ENCODE measurements at regions not wholly inside any gene's neighbourhood (a gene's known extent, or its start where the extent isn't known, plus 50 kb on each side); places are given as distances from the start of the nearest gene placed in this dataset.

- Histone ChIP-seq H3K9ac (ENCODE audit: low read length in 2 of 2) (no peak overlapping the region), H3K27me3 (ENCODE audit: control insufficient read depth in 1 of 2, insufficient read depth in 2 of 2, low read length in 2 of 2) (peaks cover 0 to 4% of the 10 kb centered on the region in 2 donors), H3K27ac (ENCODE audit: low read length) (no peak overlapping the region), H3K9me3 (ENCODE audit: control insufficient read depth in 2 of 2, low read length in 2 of 2) (no peaks in the 10 kb centered on the region), H3K4me3 (ENCODE audit: low read length in 2 of 2) (no peak overlapping the region), H3K4me1 (ENCODE audit: control insufficient read depth, insufficient read depth, low read length) (no peaks in the 10 kb centered on the region), H3K36me3 (ENCODE audit: control insufficient read depth in 2 of 2, insufficient read depth in 2 of 2, low read length in 2 of 2) (no peaks in the 10 kb centered on the region)
These were observed 136.2 kb upstream of the RET start for GRCh38 chr10:42940487-42941294.

- no peaks in the 10 kb centered on the region for H3K9me3 ChIP-seq (ENCODE audit: control insufficient read depth in 2 of 2, low read length in 2 of 2)
- no peak overlapping the region for H3K4me3 ChIP-seq (ENCODE audit: low read length in 2 of 2)
- H3K36me3 ChIP-seq (ENCODE audit: control insufficient read depth in 2 of 2, insufficient read depth in 2 of 2, low read length in 2 of 2), result no peaks in the 10 kb centered on the region
- no peak overlapping the region for H3K9ac ChIP-seq (ENCODE audit: low read length in 2 of 2)
- no peak overlapping the region for H3K27ac ChIP-seq (ENCODE audit: low read length)
- H3K27me3 ChIP-seq (ENCODE audit: control insufficient read depth in 1 of 2, insufficient read depth in 2 of 2, low read length in 2 of 2), result peaks cover 0 to 4% of the 10 kb centered on the region in 2 donors
- H3K4me1 ChIP-seq (ENCODE audit: control insufficient read depth, insufficient read depth, low read length), result no peaks in the 10 kb centered on the region
These were observed 135.6 kb upstream of the RET start for GRCh38 chr10:42941295-42941644.

- H3K9me3 ChIP-seq (ENCODE audit: control insufficient read depth in 2 of 2, low read length in 2 of 2), result no peaks in the 10 kb centered on the region
These were observed 135.1 kb upstream of the RET start for GRCh38 chr10:42941790-42942189.

GRCh38 chr10:42942279-42942950 lies 134.5 kb upstream of the RET start:
- Histone ChIP-seq H3K27me3 (ENCODE audit: control insufficient read depth in 1 of 2, insufficient read depth in 2 of 2, low read length in 2 of 2) (peaks cover 0 to 4% of the 10 kb centered on the region in 2 donors), H3K36me3 (ENCODE audit: control insufficient read depth in 2 of 2, insufficient read depth in 2 of 2, low read length in 2 of 2) (no peaks in the 10 kb centered on the region), H3K4me1 (ENCODE audit: control insufficient read depth, insufficient read depth, low read length) (no peaks in the 10 kb centered on the region), H3K9me3 (ENCODE audit: control insufficient read depth in 2 of 2, low read length in 2 of 2) (no peaks in the 10 kb centered on the region), H3K4me3 (ENCODE audit: low read length in 2 of 2) (no peak overlapping the region), H3K9ac (ENCODE audit: low read length in 2 of 2) (no peak overlapping the region), H3K27ac (ENCODE audit: low read length) (no peak overlapping the region)

More at GRCh38 chr10:42941790-42942189, 135.1 kb upstream of the RET start:
- Histone ChIP-seq H3K9ac (ENCODE audit: low read length in 2 of 2) (no peak overlapping the region), H3K4me1 (ENCODE audit: control insufficient read depth, insufficient read depth, low read length) (no peaks in the 10 kb centered on the region), H3K27ac (ENCODE audit: low read length) (no peak overlapping the region), H3K4me3 (ENCODE audit: low read length in 2 of 2) (no peak overlapping the region), H3K27me3 (ENCODE audit: control insufficient read depth in 1 of 2, insufficient read depth in 2 of 2, low read length in 2 of 2) (peaks cover 0 to 4% of the 10 kb centered on the region in 2 donors), H3K36me3 (ENCODE audit: control insufficient read depth in 2 of 2, insufficient read depth in 2 of 2, low read length in 2 of 2) (no peaks in the 10 kb centered on the region)

- Histone ChIP-seq H3K9ac (ENCODE audit: low read length in 2 of 2) (no peak overlapping the region), H3K27me3 (ENCODE audit: control insufficient read depth in 1 of 2, insufficient read depth in 2 of 2, low read length in 2 of 2) (peaks cover 0 to 4% of the 10 kb centered on the region in 2 donors), H3K9me3 (ENCODE audit: control insufficient read depth in 2 of 2, low read length in 2 of 2) (no peaks in the 10 kb centered on the region), H3K36me3 (ENCODE audit: control insufficient read depth in 2 of 2, insufficient read depth in 2 of 2, low read length in 2 of 2) (no peaks in the 10 kb centered on the region), H3K4me3 (ENCODE audit: low read length in 2 of 2) (no peak overlapping the region), H3K4me1 (ENCODE audit: control insufficient read depth, insufficient read depth, low read length) (no peaks in the 10 kb centered on the region), H3K27ac (ENCODE audit: low read length) (no peak overlapping the region)
These were observed 133.6 kb upstream of the RET start for GRCh38 chr10:42943025-42943818.

- Histone ChIP-seq H3K27ac (ENCODE audit: low read length) (no peak overlapping the region), H3K36me3 (ENCODE audit: control insufficient read depth in 2 of 2, insufficient read depth in 2 of 2, low read length in 2 of 2) (no peaks in the 10 kb centered on the region), H3K4me1 (ENCODE audit: control insufficient read depth, insufficient read depth, low read length) (no peaks in the 10 kb centered on the region), H3K27me3 (ENCODE audit: control insufficient read depth in 1 of 2, insufficient read depth in 2 of 2, low read length in 2 of 2) (peaks cover 2 to 12% of the 10 kb centered on the region in 2 donors), H3K9me3 (ENCODE audit: control insufficient read depth in 2 of 2, low read length in 2 of 2) (no peaks in the 10 kb centered on the region), H3K4me3 (ENCODE audit: low read length in 2 of 2) (no peak overlapping the region), H3K9ac (ENCODE audit: low read length in 2 of 2) (no peak overlapping the region)
These were observed 128.8 kb upstream of the RET start for GRCh38 chr10:42948040-42948439.

GRCh38 chr10:42949287-42949686 lies 127.6 kb upstream of the RET start:
- Histone ChIP-seq H3K36me3 (ENCODE audit: control insufficient read depth in 2 of 2, insufficient read depth in 2 of 2, low read length in 2 of 2) (no peaks in the 10 kb centered on the region), H3K9ac (ENCODE audit: low read length in 2 of 2) (no peak overlapping the region), H3K4me3 (ENCODE audit: low read length in 2 of 2) (no peak overlapping the region)

GRCh38 chr10:42950606-42951485 lies 126.0 kb upstream of the RET start:
- Histone ChIP-seq H3K4me1 (ENCODE audit: control insufficient read depth, insufficient read depth, low read length) (no peaks in the 10 kb centered on the region), H3K4me3 (ENCODE audit: low read length in 2 of 2) (no peak overlapping the region), H3K27me3 (ENCODE audit: control insufficient read depth in 1 of 2, insufficient read depth in 2 of 2, low read length in 2 of 2) (peaks cover 2 to 12% of the 10 kb centered on the region in 2 donors), H3K36me3 (ENCODE audit: control insufficient read depth in 2 of 2, insufficient read depth in 2 of 2, low read length in 2 of 2) (no peaks in the 10 kb centered on the region), H3K9me3 (ENCODE audit: control insufficient read depth in 2 of 2, low read length in 2 of 2) (no peaks in the 10 kb centered on the region), H3K27ac (ENCODE audit: low read length) (peak overlapping the region; percentile 18), H3K9ac (ENCODE audit: low read length in 2 of 2) (no peak overlapping the region)

More at GRCh38 chr10:42949287-42949686, 127.6 kb upstream of the RET start:
- Histone ChIP-seq H3K27ac (ENCODE audit: low read length) (no peak overlapping the region), H3K27me3 (ENCODE audit: control insufficient read depth in 1 of 2, insufficient read depth in 2 of 2, low read length in 2 of 2) (peaks cover 2 to 12% of the 10 kb centered on the region in 2 donors), H3K9me3 (ENCODE audit: control insufficient read depth in 2 of 2, low read length in 2 of 2) (no peaks in the 10 kb centered on the region), H3K4me1 (ENCODE audit: control insufficient read depth, insufficient read depth, low read length) (no peaks in the 10 kb centered on the region)

GRCh38 chr10:42951486-42952251 lies 125.2 kb upstream of the RET start:
- Histone ChIP-seq H3K4me3 (ENCODE audit: low read length in 2 of 2) (no peak overlapping the region), H3K9ac (ENCODE audit: low read length in 2 of 2) (no peak overlapping the region), H3K4me1 (ENCODE audit: control insufficient read depth, insufficient read depth, low read length) (no peaks in the 10 kb centered on the region)

More at GRCh38 chr10:42951486-42952251, 125.2 kb upstream of the RET start:
- H3K27me3 ChIP-seq (ENCODE audit: control insufficient read depth in 1 of 2, insufficient read depth in 2 of 2, low read length in 2 of 2), result peaks cover 2 to 12% of the 10 kb centered on the region in 2 donors
- H3K36me3 ChIP-seq (ENCODE audit: control insufficient read depth in 2 of 2, insufficient read depth in 2 of 2, low read length in 2 of 2), result no peaks in the 10 kb centered on the region
- peak overlapping the region; percentile 18 for H3K27ac ChIP-seq (ENCODE audit: low read length)
- H3K9me3 ChIP-seq (ENCODE audit: control insufficient read depth in 2 of 2, low read length in 2 of 2), result no peaks in the 10 kb centered on the region

Measured in stomach smooth muscle (tissue), 2 donors.